ENCODE measurements at regions not wholly inside any gene's neighbourhood (a gene's known extent, or its start where the extent isn't known, plus 50 kb on each side); places are given as distances from the start of the nearest gene placed in this dataset.

DNA sequence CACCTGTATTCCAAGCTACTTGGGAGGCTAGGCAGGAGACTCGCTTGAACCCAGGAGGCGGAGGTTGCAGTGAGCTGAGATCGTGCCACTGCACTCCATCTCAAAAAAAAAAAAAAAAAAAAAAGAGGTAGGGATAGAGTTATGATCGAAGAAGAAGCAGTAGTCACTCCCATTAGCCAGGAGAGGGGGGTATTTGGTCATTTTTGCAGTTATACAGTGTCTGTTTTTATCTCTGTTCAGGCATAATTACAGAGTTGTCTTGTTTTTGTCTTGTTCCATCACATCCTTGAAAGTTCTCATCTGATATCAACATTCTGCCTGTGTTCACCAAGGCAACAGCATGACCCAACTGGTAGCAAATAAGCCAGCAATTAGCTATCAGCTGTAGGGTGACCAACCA is 98.5 kb upstream of the TMPO start:
- intact Hi-C loops (cut with DNase I), result no loop called here

DNA sequence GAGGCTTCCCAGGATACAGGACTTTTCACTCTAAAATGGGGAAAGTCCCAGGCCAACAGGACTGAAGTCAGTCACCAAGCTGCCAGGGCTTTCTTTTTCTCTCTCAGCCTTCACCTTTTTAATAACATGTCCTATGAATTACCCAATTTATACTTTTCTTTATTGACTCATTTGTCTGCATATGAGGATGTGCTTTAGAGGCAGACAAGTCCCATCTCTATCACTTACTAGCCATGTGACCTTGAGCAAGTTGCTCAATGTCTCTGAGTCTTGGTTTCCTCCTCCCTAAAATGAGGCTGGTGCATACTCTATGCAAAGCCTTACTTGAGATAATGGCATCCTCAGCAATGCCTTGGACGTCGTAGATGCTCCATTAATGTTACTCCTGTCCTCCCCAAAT is 98.1 kb upstream of the TMPO start:
- peaks cover 0 to 4% of the 10 kb centered on the region in 2 donors for H3K4me1 ChIP-seq (replicated peaks in 1 of 2)
- no peaks in the 10 kb centered on the region for H3K36me3 ChIP-seq (replicated peaks in 1 of 2)
- TF ChIP-seq, protein P1, sequence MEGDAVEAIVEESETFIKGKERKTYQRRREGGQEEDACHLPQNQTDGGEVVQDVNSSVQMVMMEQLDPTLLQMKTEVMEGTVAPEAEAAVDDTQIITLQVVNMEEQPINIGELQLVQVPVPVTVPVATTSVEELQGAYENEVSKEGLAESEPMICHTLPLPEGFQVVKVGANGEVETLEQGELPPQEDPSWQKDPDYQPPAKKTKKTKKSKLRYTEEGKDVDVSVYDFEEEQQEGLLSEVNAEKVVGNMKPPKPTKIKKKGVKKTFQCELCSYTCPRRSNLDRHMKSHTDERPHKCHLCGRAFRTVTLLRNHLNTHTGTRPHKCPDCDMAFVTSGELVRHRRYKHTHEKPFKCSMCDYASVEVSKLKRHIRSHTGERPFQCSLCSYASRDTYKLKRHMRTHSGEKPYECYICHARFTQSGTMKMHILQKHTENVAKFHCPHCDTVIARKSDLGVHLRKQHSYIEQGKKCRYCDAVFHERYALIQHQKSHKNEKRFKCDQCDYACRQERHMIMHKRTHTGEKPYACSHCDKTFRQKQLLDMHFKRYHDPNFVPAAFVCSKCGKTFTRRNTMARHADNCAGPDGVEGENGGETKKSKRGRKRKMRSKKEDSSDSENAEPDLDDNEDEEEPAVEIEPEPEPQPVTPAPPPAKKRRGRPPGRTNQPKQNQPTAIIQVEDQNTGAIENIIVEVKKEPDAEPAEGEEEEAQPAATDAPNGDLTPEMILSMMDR (IDR thresholded peaks at IDR 0.05), result no peak
- TF ChIP-seq POLR2A (IDR thresholded peaks at IDR 0.05), result no peak
- 70 to 83% (median 79%) methylated on average over 2 of the region's 2 CpGs for WGBS, 4 donors
- no peak overlapping the region for H3K27ac ChIP-seq
- no peaks in the 10 kb centered on the region for H3K27me3 ChIP-seq
- peak in 2 of 7 donors; percentile 23 for DNase-seq
- H3K4me3 ChIP-seq, result no peak overlapping the region
- no peaks in the 10 kb centered on the region for H3K9me3 ChIP-seq (replicated peaks in 1 of 3)
- intact Hi-C loops (cut with DNase I), result no loop called here

More for the DNA sequence above, 98.5 kb upstream of the TMPO start:
- Histone ChIP-seq H3K27me3 (no peaks in the 10 kb centered on the region), H3K36me3 (replicated peaks in 1 of 2) (no peaks in the 10 kb centered on the region), H3K4me3 (no peak overlapping the region), H3K4me1 (replicated peaks in 1 of 2) (peaks cover 0 to 4% of the 10 kb centered on the region in 2 donors), H3K9me3 (replicated peaks in 1 of 3) (no peaks in the 10 kb centered on the region), H3K27ac (no peak overlapping the region)
- 49 to 62% (median 59%) methylated on average over 4 of the region's 4 CpGs for WGBS, 4 donors
- no peak for DNase-seq
- no peak for TF ChIP-seq POLR2A (IDR thresholded peaks at IDR 0.05)
- TF ChIP-seq, protein P1 (IDR thresholded peaks at IDR 0.05), result peak in 2 of 6 experiments; percentile 29 to 33

DNA sequence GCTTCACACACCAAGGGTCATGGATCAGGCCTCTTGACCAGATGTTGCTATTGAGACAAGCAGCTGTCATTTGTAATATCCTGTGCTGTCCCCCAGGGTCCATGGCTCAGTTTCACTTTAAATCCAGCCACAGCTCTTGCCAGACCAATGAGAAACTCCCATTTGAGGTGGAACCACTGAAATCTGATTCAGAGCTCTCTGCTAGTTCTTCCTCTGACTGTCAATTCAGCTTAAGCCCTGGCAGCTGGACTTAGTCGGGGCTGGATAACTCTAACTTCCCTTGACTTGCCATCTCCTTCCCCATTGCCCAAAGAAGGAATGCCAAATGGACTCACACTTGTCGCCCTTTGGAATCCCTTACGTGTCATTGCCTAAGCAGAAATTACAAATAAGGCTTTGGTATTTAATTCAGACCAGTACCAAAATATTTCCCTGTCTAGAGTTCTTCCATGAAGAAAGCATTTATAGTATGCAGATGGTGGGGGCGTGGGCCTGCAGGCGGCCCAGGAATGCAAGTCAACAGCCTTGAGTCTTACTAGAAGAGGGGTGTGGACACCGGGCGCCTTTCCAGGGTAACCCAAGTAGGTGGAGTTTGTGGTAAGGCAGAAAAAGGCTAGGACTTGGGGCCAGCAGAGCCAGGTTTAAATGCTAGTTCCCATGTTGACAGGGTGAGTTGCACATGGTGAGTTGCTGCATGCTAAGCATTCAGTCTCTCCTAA is 96.9 kb upstream of the TMPO start:
- Histone ChIP-seq H3K27me3 (no peaks in the 10 kb centered on the region), H3K4me3 (no peak overlapping the region), H3K4me1 (replicated peaks in 1 of 2) (peaks cover 0 to 4% of the 10 kb centered on the region in 2 donors), H3K9me3 (replicated peaks in 1 of 3) (no peaks in the 10 kb centered on the region), H3K36me3 (replicated peaks in 1 of 2) (no peaks in the 10 kb centered on the region), H3K27ac (peak overlapping the region in 3 of 5 donors; percentile 16 to 53 (median 19))
- 19 to 30% (median 28%) methylated on average over 7 of the region's 7 CpGs for WGBS, 4 donors
- DNase-seq, result peak; percentile 57 to 91 (median 88)
- intact Hi-C loops (cut with DNase I), result no loop called here
- TF ChIP-seq, protein P1 (IDR thresholded peaks at IDR 0.05), result no peak
- TF ChIP-seq POLR2A (IDR thresholded peaks at IDR 0.05), result no peak

DNA sequence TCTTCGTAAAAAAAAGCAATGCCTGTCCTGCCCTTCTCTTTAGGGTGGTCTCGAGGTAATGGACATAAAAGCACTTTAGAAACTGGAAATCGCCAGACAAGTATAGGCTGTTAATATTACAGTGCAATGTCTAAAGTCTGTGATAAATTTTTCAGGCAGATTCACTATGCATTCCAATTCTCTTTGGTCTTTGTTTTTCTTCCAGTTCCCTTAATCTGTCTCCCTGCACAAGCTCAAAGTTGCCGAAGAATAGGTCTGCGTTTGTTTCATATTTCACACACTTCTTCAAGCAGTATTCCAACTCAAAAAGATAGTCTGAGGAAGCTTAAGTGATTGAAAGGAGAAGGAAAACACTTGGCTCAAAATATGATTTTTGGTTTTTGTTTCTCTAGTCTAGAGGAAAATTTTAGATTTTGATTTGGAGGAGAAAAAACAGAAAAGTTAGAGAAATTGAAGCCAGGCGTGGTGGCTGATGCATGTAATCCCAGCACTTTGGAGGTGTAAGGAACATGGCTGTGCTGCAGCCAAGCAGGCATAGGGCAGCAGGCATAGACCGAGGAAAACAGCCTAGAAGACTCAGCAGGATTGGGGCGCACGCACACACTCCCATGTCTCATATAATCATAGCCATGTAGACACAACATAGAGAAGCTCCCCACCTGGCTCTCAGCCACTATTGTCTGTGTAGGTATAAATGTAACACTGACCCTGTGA is 96.2 kb upstream of the TMPO start:
- TF ChIP-seq, protein P1 (IDR thresholded peaks at IDR 0.05), result no peak
- no peak for TF ChIP-seq POLR2A (IDR thresholded peaks at IDR 0.05)
- intact Hi-C loops (cut with DNase I), result no loop called here
- no peak for DNase-seq
- H3K4me3 ChIP-seq, result no peak overlapping the region
- peak overlapping the region in 1 of 5 donors; percentile 53 for H3K27ac ChIP-seq
- H3K27me3 ChIP-seq, result no peaks in the 10 kb centered on the region
- WGBS, 4 donors, result 64 to 76% (median 70%) methylated on average over 9 of the region's 9 CpGs
- H3K4me1 ChIP-seq (replicated peaks in 1 of 2), result peaks cover 0 to 4% of the 10 kb centered on the region in 2 donors
- no peaks in the 10 kb centered on the region for H3K9me3 ChIP-seq (replicated peaks in 1 of 3)
- no peaks in the 10 kb centered on the region for H3K36me3 ChIP-seq (replicated peaks in 1 of 2)

Measured in adrenal gland (tissue), 9 donors.